NCI-H187 (cell line): ENCODE measurements at regions not wholly inside any gene's neighbourhood (a gene's known extent, or its start where the extent isn't known, plus 50 kb on each side); places are given as distances from the start of the nearest gene placed in this dataset.

Experiments used
- DNase-seq, 2 experiments: peaks; one replicate each; lab custom pipeline; 2025; lab: John Stamatoyannopoulos, UW

GRCh38 chr10:44818701-44819127, 92.4 kb upstream of the TMEM72 start:
- no peak for DNase-seq

- DNase-seq, result no peak
Observed at GRCh38 chr10:44820094-44820493, 91.0 kb upstream of the TMEM72 start.

GRCh38 chr10:44821290-44821689, 89.8 kb upstream of the TMEM72 start:
- no peak for DNase-seq

- no peak for DNase-seq
Observed at GRCh38 chr10:44822349-44822748, 88.8 kb upstream of the TMEM72 start.

- DNase-seq, result no peak
Observed at GRCh38 chr10:44822966-44823365, 88.2 kb upstream of the TMEM72 start.

GRCh38 chr10:44824607-44825006, 86.5 kb upstream of the TMEM72 start:
- DNase-seq, result no peak

GRCh38 chr10:44827431-44828006, 83.6 kb upstream of the TMEM72 start:
- no peak for DNase-seq

- no peak for DNase-seq
Observed at GRCh38 chr10:44828508-44829142, 82.5 kb upstream of the TMEM72 start.

GRCh38 chr10:44829426-44829825, 81.7 kb upstream of the TMEM72 start:
- no peak for DNase-seq

GRCh38 chr10:44830022-44830421, 81.1 kb upstream of the TMEM72 start:
- DNase-seq, result no peak

GRCh38 chr10:44831581-44831980, 79.6 kb upstream of the TMEM72 start:
- DNase-seq, result no peak

GRCh38 chr10:44832595-44833390, 78.3 kb upstream of the TMEM72 start:
- DNase-seq, result no peak

GRCh38 chr10:44834131-44834530, 77.0 kb upstream of the TMEM72 start:
- no peak for DNase-seq

- DNase-seq, result no peak
Observed at GRCh38 chr10:44835300-44835699, 75.8 kb upstream of the TMEM72 start.

- DNase-seq, result no peak
Observed at GRCh38 chr10:44843484-44843883, 67.7 kb upstream of the TMEM72 start.

- DNase-seq, result no peak
Observed at GRCh38 chr10:44845361-44846175, 65.6 kb upstream of the TMEM72 start.

- DNase-seq, result no peak
Observed at GRCh38 chr10:44847110-44847509, 64.0 kb upstream of the TMEM72 start.

GRCh38 chr10:44848211-44848610, 62.9 kb upstream of the TMEM72 start:
- no peak for DNase-seq

- DNase-seq, result no peak
Observed at GRCh38 chr10:44849936-44850335, 61.2 kb upstream of the TMEM72 start.

- DNase-seq, result no peak
Observed at GRCh38 chr10:44850356-44850934, 60.7 kb upstream of the TMEM72 start.

- no peak for DNase-seq
Observed at GRCh38 chr10:44851413-44851812, 59.7 kb upstream of the TMEM72 start.

- DNase-seq, result no peak
Observed at GRCh38 chr10:44851881-44852280, 59.3 kb upstream of the TMEM72 start.
